DMS53 (cell line): ENCODE measurements at regions not wholly inside any gene's neighbourhood (a gene's known extent, or its start where the extent isn't known, plus 50 kb on each side); places are given as distances from the start of the nearest gene placed in this dataset.

Source experiments
- DNase-seq: peaks from one replicate; lab custom pipeline; 2025; lab: John Stamatoyannopoulos, UW

DNA sequence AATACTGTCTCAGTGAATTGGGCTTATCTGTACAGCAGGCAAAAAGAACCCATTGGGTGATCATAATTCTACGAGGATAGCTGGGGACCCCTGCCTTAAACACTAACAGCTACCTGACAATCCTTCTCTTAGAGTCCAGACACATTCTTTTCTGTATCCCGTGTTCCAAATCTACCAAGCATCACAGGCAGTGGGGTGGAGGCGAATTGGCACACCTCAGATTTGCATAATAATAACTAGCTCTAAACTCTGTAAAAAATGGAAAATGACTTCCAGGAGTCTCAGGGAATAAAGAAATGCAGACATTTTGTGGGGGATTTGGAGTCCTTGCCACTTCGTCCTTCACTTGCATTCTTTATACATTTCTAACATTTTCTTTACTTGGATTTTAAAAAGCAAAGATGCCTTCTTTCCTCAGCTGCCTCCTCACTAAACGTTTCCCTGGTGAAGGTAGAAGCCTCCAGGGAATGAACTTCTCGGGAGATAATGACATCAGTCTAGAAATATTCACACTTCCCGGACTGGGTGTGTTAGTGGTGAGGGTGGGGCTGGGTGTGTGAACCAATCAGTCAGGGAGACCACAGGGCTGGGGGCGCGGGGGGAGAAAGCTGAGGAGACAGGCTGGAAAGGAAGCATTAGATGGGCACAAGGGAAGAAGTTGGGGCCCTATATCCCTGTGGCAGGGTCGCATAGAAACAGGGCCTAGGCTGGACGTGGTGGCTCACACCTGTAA lies 59.1 kb upstream of the BOD1L2 start:
- DNase-seq = no peak

DNA sequence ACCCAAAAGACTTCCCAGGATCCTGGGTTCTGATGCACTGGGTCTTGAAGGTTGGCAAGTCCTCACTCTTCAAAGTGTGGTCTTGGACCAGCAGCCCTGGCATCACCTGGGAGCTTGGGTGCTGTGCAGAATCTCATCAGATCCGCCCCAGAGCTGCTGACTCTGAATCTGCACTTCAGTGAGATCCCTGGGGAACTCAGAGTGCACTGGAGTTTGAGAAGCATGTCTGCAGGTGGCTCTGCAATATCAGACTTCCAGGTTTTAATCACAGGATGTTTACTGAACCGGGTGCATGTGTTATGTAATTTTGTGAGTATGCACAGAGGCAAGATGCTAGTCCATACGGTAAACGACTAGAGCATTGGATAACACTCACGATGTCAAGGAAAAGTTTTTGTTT lies 58.0 kb upstream of the BOD1L2 start:
- DNase-seq = peak; percentile 21

- DNase-seq = no peak
These were observed 57.2 kb upstream of the BOD1L2 start for GRCh38 chr18:57089702-57090101.

DNA sequence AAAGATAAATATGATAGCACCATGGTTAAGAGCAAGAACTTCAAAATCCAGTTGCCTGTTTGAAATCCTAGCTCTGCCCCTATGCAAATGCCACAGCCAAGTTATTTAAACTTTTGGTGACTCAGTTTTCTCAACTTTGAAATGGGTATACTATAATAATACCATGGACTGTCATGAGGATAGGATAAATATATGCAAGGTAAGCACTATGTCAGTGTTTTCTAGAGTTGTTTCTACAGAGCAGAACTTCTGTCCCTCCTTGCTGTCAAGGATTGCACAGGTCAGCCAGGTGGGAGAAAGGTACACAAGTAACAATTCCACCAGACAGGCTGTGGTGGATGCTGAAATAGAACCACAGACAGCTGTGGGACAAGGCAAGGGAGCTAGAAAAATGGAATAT lies 55.7 kb upstream of the BOD1L2 start:
- no peak for DNase-seq

GRCh38 chr18:57094175-57094574 lies 52.7 kb upstream of the BOD1L2 start:
- no peak for DNase-seq

DNA sequence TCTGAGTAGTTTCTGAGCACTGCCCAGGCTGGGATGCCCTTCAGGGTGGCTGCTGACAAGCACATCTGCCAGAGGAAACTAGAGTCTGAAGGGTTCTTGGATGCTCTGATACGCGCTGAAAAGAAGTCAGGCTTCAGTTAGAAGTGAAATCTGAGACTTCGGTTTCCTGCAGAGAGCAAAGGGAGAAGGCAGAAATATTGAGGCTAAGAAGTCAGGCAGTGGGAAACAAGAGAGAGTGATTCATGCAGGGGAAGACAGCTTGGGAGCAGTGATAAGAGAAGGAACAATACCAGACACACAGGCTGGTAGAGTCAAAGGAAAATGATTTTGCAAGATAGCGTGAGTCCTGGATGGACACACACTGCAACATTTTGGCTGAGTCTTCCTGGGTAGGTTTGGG lies 51.0 kb upstream of the BOD1L2 start:
- no peak for DNase-seq
